Activated naive CD8-positive, alpha-beta T cell treated with anti-CD3 and anti-CD28 coated beads, Interleukin-2, amount 10 ng/mL, durations not matched to agents 7 days and 5 days (primary cell): ENCODE measurements at regions not wholly inside any gene's neighbourhood (a gene's known extent, or its start where the extent isn't known, plus 50 kb on each side); places are given as distances from the start of the nearest gene placed in this dataset.

Experiments used
- ATAC-seq: fragments of 150-1000 bp; cut with Tn5 transposase; one replicate; pipeline ENCODE4 v1.10.0; 2021; ENCODE audit warnings: low read depth, moderate library complexity
- POLR2A ChIA-PET: fragments of 350-600 bp; sonication (Branson Sonifier 250); formaldehyde crosslinking; loops from one replicate; lab custom pipeline; 2021; ENCODE audit warnings: antibody characterized with exemption; lab: Charles Lee
- DNase-seq: peaks from one replicate; pipeline ENCODE4 v3.0.0; 2021
- H3K27ac Mint-ChIP-seq: one replicate; pipeline ENCODE4 v1.8.0; 2022; ENCODE audit warnings: mild to moderate bottlenecking, mixed read lengths
- H3K27me3 Mint-ChIP-seq: one replicate; pipeline ENCODE4 v1.8.0; 2022; ENCODE audit warnings: mild to moderate bottlenecking, moderate library complexity, mixed read lengths
- H3K36me3 Mint-ChIP-seq: one replicate; pipeline ENCODE4 v1.8.0; 2021; ENCODE audit warnings: mild to moderate bottlenecking, mixed read lengths
- H3K4me1 Mint-ChIP-seq: one replicate; pipeline ENCODE4 v1.8.0; 2021; ENCODE audit warnings: mixed read lengths
- H3K4me3 Mint-ChIP-seq: one replicate; pipeline ENCODE4 v1.8.0; 2022; ENCODE audit warnings: mild to moderate bottlenecking, moderate library complexity, mixed read lengths
- H3K9me3 Mint-ChIP-seq: one replicate; pipeline ENCODE4 v1.8.0; 2021; ENCODE audit warnings: mixed read lengths

DNA sequence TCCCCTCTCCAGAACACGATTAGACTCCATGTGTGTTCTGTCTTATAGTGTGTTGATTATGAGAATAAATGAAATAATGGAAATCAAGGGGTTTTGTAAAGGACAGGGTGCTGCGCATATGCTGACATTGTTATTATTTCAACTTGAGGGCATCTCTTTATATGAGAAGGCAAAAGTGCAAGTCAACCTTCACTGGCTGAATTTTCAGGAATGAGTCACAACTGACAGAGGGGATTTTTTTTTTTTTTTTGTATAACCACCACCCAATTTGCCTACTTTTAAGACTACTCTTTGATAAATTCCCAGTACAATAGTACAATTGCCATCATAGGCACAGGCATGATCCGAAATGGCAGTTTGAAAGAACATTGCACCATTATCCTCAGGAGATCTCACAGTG, 419.2 kb upstream of the NMUR2 start:
- DNase-seq = no peak
- no peak for ATAC-seq
- peaks cover 3% of the 10 kb centered on the region for H3K9me3 Mint-ChIP-seq
- H3K36me3 Mint-ChIP-seq = no peaks in the 10 kb centered on the region
- no peaks in the 10 kb centered on the region for H3K4me1 Mint-ChIP-seq
- POLR2A ChIA-PET = no interaction called here
- no peak overlapping the region for H3K27ac Mint-ChIP-seq
- no peak overlapping the region for H3K4me3 Mint-ChIP-seq
- H3K27me3 Mint-ChIP-seq = no peaks in the 10 kb centered on the region

DNA sequence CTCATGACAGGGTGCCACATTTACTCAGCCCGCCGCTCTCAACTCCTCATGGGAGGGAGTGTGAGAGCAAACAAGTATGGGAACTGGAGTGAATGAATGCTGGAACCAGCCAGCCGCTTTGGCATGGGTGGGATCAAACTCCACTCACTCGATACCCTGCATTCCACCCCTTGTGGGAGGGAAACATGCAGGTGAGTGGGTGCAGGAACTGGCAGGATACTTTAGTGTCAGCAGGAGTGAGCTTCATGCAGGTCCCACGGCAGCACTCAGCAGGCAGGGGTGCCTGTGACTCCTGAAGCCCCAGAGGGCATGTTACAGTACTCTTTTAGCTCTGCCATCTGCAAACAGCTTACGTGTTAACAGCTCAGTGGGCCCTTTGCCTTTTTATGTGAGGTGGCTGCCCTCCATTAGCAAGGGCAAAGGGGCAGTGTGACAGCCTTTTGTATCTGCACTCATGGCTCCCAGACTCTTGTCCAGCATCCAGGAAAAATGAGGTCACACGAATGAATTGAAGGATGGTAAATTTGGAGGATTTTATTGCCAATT, 433.2 kb upstream of the NMUR2 start:
- Mint-ChIP-seq H3K27ac (no peak overlapping the region), H3K4me3 (no peak overlapping the region), H3K4me1 (no peaks in the 10 kb centered on the region), H3K9me3 (peaks cover 2% of the 10 kb centered on the region), H3K27me3 (no peaks in the 10 kb centered on the region), H3K36me3 (no peaks in the 10 kb centered on the region)
- ATAC-seq (no peak), DNase-seq (no peak)
- POLR2A ChIA-PET = no interaction called here

DNA sequence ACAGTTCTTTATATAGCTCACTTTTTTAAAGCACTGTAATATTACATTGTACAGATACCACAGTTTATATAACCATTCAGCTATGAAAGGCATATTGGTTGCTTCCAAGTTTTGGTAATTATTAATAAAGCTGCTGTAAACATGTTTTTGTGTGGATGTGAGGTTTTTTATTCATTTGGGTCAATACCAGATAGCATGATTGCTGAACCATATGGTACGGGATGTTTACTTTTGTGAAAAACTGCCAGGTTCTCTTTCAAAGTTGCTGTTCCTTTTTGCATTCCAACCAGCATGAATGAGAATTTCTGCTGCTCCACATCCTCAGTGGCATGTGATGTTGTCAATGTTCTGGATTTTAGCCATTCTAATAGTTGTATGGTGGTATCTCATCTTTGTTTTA, 439.6 kb upstream of the NMUR2 start:
- no peaks in the 10 kb centered on the region for H3K9me3 Mint-ChIP-seq
- no peak overlapping the region for H3K4me3 Mint-ChIP-seq
- no peaks in the 10 kb centered on the region for H3K36me3 Mint-ChIP-seq
- DNase-seq = no peak
- no peaks in the 10 kb centered on the region for H3K27me3 Mint-ChIP-seq
- no peak for ATAC-seq
- no peak overlapping the region for H3K27ac Mint-ChIP-seq
- POLR2A ChIA-PET = no interaction called here
- H3K4me1 Mint-ChIP-seq = no peaks in the 10 kb centered on the region

DNA sequence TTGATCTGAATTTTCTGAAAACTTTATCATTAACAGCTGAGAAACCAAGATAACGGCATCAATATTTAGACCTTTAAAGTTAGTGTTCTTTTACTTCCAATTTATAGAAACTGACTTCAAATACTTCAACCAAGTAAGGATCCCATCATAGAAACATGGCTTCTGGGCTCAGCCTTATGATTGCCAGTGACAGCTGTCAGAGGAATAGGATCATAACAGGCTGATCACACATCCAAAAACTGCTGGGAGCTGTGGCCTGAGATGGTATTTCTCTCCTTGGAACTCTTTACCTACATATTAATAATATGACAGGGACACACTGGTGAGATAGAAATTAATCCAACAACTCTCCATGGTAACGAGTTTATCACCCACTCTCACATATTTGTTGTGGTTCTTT, 448.3 kb upstream of the NMUR2 start:
- ATAC-seq (no peak), DNase-seq (no peak)
- Mint-ChIP-seq H3K9me3 (no peaks in the 10 kb centered on the region), H3K4me1 (no peaks in the 10 kb centered on the region), H3K27me3 (no peaks in the 10 kb centered on the region), H3K27ac (no peak overlapping the region), H3K36me3 (no peaks in the 10 kb centered on the region), H3K4me3 (no peak overlapping the region)
- POLR2A ChIA-PET = no interaction called here

DNA sequence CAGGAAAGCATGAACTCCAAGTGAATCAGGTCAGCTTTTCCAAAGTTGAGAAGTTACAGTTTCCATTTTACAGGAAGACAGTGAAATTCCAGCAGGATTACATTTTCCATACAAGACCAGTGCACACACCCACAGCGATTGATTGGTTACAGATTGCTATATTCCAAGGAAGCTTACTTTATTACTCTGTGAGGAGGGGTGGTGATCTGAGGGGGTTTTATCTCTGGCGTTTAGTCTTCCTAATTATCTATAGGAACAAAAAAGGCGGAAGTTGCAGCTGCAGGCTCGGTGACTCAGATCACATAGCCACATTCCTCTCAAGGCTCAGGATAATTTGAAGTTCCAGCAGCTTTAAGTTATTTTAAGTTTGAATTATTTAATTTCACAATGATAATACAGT, 450.4 kb upstream of the NMUR2 start:
- DNase-seq (no peak), ATAC-seq (no peak)
- POLR2A ChIA-PET = no interaction called here
- Mint-ChIP-seq H3K9me3 (no peaks in the 10 kb centered on the region), H3K27me3 (no peaks in the 10 kb centered on the region), H3K27ac (no peak overlapping the region), H3K4me3 (no peak overlapping the region), H3K4me1 (no peaks in the 10 kb centered on the region), H3K36me3 (no peaks in the 10 kb centered on the region)

DNA sequence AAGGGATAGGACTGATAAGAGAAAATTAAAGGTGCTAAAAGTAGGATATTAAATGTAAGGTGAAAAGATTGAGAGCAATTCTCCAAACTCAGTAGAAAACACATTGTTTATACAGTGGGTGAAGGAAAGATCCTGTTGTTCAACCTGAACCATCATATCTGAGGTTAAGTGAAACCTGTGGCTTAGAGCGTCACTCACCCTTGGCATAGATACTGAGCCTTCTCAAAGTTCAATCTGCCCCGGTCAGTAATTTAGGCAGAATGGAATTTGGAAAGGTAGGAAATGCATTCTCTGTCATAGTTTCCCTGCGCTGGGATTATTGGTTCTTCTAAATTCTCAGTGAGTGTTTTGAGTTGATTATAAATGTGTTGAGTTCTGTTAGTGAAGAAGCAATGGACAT, 456.2 kb upstream of the NMUR2 start:
- Mint-ChIP-seq H3K4me1 (no peaks in the 10 kb centered on the region), H3K4me3 (no peak overlapping the region), H3K27me3 (no peaks in the 10 kb centered on the region), H3K27ac (no peak overlapping the region), H3K9me3 (no peaks in the 10 kb centered on the region), H3K36me3 (no peaks in the 10 kb centered on the region)
- no peak for DNase-seq
- no peak for ATAC-seq
- POLR2A ChIA-PET = no interaction called here

DNA sequence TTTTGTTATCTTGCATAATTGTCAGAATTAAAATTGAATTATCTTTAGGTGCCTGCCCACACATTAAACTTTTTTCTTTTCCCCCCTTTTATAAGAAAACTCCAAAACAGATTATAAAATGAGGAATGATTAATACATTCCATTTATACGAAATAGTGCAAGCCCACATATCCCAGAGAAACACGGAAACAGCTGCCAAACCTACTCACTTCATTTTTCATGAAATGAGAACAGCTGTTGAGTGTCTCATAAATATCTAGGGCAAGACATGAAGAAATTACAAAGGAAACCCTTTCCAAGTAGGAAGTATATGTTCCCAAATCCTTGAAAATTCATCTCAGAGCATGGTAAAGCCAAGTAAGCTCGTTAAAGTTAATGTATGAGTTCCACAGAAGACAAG, 459.4 kb upstream of the NMUR2 start:
- Mint-ChIP-seq H3K4me1 (no peaks in the 10 kb centered on the region), H3K27ac (no peak overlapping the region), H3K27me3 (no peaks in the 10 kb centered on the region), H3K4me3 (no peak overlapping the region), H3K9me3 (no peaks in the 10 kb centered on the region), H3K36me3 (no peaks in the 10 kb centered on the region)
- no peak for DNase-seq
- no peak for ATAC-seq
- POLR2A ChIA-PET = no interaction called here

DNA sequence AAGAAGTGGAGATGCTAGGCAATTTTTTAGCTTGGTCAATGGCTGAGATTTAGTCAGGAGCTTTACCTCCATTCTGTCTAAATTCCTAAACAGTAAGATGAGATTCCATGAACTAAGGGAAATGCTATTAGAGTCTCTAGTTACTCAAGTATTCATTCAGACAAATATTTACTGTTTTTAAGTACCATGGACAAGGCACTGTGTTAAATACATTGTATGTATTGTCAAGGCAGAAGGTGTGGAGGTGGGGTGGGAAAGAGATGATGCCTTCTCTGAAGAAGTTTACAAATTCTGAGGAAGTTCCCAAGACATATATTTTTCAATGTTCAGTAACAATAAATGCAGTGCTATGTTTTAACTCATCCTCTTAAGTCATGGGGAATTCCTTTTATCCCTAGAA, 459.9 kb upstream of the NMUR2 start:
- no peak overlapping the region for H3K27ac Mint-ChIP-seq
- no peaks in the 10 kb centered on the region for H3K27me3 Mint-ChIP-seq
- no peaks in the 10 kb centered on the region for H3K4me1 Mint-ChIP-seq
- H3K9me3 Mint-ChIP-seq = no peaks in the 10 kb centered on the region
- ATAC-seq (no peak), DNase-seq (no peak)
- POLR2A ChIA-PET = no interaction called here
- no peak overlapping the region for H3K4me3 Mint-ChIP-seq
- no peaks in the 10 kb centered on the region for H3K36me3 Mint-ChIP-seq

DNA sequence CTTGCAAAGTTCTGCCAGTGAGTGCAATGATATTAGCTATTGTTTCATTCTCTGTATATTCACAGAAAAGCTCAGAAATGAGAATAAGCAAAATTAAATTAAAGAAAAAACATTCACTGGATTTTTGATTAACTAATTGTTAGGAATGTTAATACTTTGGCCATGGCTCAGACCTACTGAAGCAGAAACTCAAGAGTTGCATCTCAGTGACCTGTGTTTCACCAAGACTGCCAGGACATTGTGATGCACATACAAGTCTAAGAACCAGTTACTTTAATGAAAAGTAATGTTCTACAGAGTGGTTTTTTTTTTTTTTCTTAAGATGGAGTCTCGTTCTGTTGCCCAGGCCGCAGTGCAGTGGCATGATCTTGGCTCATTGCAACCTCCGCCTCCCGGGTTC, 464.9 kb upstream of the NMUR2 start:
- no peaks in the 10 kb centered on the region for H3K27me3 Mint-ChIP-seq
- no peak overlapping the region for H3K4me3 Mint-ChIP-seq
- DNase-seq (no peak), ATAC-seq (no peak)
- no peak overlapping the region for H3K27ac Mint-ChIP-seq
- H3K9me3 Mint-ChIP-seq = no peaks in the 10 kb centered on the region
- POLR2A ChIA-PET = no interaction called here
- H3K36me3 Mint-ChIP-seq = no peaks in the 10 kb centered on the region
- no peaks in the 10 kb centered on the region for H3K4me1 Mint-ChIP-seq

DNA sequence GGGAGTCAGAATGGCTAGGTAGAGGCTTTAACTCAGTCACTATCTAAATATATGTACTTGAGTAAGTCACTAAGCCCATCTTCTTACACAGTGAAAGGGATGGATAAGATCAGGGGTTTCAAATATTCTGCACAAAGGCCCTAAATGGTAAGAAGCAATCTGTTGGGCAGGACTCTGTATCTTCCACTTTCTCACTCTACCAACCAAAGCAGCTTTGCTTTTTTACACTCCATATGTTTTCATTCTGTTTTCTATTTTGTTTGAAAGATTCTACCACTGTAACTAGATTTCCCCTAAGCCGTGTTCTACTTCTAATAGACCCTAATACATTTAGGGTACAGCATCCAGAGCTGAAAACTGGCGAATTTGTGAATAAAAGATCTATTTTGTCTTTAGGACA, 477.5 kb upstream of the NMUR2 start:
- Mint-ChIP-seq H3K4me3 (no peak overlapping the region), H3K36me3 (no peaks in the 10 kb centered on the region), H3K4me1 (no peaks in the 10 kb centered on the region), H3K27ac (no peak overlapping the region), H3K9me3 (peaks cover 3% of the 10 kb centered on the region), H3K27me3 (no peaks in the 10 kb centered on the region)
- no peak for ATAC-seq
- DNase-seq = no peak
- POLR2A ChIA-PET = no interaction called here

DNA sequence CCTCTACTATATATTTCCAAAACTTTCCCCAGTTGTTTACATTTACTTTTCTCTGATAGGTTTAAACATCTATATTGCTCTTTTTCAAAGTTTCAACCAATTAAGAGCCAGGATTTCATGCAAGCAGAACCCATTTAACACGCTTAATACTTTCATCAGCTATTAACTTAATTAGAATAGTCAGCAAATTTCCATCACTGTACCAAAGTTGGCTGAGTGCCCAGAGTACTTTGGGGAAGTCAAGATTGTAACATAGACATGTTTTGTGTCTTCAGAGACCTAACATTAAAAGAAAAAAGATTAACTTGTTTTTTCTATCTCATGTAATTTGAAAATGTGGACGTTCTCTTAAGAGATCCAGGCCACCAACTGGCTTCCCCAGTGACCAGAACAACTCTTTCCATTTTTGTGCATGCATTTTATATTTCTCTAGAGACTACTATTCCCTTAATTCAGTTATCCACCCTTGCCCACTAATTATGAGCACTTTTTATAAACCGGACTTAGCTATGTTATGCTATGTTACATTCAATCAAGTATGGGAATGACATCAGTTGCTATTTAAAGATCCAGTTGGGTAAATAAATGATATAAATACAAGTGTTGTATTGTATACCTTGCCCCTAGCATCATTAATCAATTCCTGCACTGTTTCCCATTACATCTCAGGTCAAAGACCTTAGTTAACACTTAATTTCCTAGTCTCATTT, 478.1 kb upstream of the NMUR2 start:
- POLR2A ChIA-PET = no interaction called here
- Mint-ChIP-seq H3K9me3 (peaks cover 3% of the 10 kb centered on the region), H3K27me3 (no peaks in the 10 kb centered on the region), H3K27ac (no peak overlapping the region), H3K4me1 (no peaks in the 10 kb centered on the region), H3K36me3 (no peaks in the 10 kb centered on the region), H3K4me3 (no peak overlapping the region)
- ATAC-seq = no peak
- DNase-seq = no peak

DNA sequence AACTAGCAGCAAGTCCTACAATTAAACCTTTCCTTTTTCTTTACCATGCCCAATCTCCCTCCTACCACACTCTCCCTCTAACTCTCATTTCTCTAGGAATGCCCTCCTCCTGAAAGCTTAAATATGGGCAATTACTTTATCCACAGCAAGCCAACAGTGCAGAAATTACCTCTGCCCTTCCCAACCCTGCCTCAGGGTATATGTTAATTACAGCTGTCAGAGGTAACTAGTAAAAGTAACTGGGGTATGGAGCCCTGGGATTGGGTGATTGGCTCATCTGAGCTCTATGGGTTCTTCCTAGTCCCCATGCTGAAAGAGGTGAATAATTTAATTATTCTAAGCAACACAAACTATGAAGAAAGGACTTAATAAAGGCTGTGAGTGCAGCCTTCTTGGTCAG, 478.9 kb upstream of the NMUR2 start:
- Mint-ChIP-seq H3K27me3 (no peaks in the 10 kb centered on the region), H3K4me3 (no peak overlapping the region), H3K36me3 (no peaks in the 10 kb centered on the region), H3K4me1 (no peaks in the 10 kb centered on the region), H3K27ac (no peak overlapping the region), H3K9me3 (peaks cover 2% of the 10 kb centered on the region)
- POLR2A ChIA-PET = no interaction called here
- ATAC-seq (no peak), DNase-seq (no peak)

DNA sequence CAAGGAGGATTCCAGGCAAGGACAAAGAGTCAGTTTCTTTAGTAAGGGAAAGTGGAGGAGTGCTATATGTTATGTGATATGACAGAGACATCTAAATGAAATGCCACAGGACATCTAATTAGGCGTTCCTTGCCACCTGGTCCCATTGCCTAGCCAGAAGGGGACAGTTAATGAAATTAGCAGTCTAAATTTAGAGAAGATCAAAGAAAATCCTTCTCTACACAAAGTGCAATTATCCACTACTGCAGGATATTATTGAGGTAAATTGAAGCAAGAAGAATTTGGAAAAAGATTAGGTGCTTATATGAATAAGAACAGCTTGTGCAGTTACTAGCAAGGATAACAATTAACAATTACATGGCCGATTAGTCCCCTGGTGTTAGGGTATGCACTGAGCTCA, 495.3 kb upstream of the NMUR2 start:
- no peak overlapping the region for H3K27ac Mint-ChIP-seq
- H3K9me3 Mint-ChIP-seq = peaks cover 3% of the 10 kb centered on the region
- H3K4me1 Mint-ChIP-seq = no peaks in the 10 kb centered on the region
- no peaks in the 10 kb centered on the region for H3K27me3 Mint-ChIP-seq
- DNase-seq (no peak), ATAC-seq (no peak)
- H3K4me3 Mint-ChIP-seq = no peak overlapping the region
- H3K36me3 Mint-ChIP-seq = no peaks in the 10 kb centered on the region
- POLR2A ChIA-PET = no interaction called here

DNA sequence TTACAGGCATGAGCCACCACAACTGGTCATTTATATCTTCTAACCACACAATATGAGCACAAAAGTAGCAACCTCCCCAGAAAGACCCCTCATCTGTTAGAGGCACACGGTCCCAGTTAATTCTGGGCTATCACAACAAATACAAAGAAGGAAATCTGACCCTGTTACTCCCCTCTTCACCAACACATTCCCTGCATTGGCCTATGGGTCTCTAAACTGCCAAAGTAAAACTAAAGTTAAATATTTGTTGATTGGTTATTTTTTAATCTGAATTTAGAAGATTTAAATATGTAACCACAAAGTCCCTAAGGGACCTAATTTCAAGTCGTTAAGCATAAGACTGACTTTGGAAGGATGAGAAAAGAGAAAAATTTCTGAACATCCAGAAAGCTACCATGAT, 496.7 kb upstream of the NMUR2 start:
- Mint-ChIP-seq H3K27me3 (no peaks in the 10 kb centered on the region), H3K36me3 (no peaks in the 10 kb centered on the region), H3K4me1 (no peaks in the 10 kb centered on the region), H3K4me3 (no peak overlapping the region), H3K9me3 (peaks cover 2% of the 10 kb centered on the region), H3K27ac (no peak overlapping the region)
- ATAC-seq (no peak), DNase-seq (no peak)
- POLR2A ChIA-PET = no interaction called here

DNA sequence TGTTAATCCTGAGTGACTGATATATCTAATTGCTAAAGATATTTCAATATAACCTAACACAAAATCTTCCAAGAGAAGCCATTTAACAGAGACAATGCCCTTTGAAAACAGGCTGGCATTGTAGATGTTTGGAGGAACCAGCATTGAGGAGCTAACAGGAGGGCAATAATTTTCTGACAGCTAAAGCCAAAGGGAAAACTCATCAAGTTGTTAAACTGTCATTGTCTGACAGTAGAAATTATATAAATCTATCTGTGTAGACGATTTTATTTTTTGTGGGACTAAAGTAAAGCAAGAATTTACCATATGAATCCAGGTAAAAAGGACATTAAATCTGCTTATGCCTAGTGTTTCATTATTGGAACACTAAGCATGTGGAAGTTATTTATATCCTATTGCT, 500.2 kb upstream of the NMUR2 start:
- H3K36me3 Mint-ChIP-seq = no peaks in the 10 kb centered on the region
- no peaks in the 10 kb centered on the region for H3K27me3 Mint-ChIP-seq
- no peak overlapping the region for H3K4me3 Mint-ChIP-seq
- peaks cover 4% of the 10 kb centered on the region for H3K9me3 Mint-ChIP-seq
- POLR2A ChIA-PET = no interaction called here
- H3K4me1 Mint-ChIP-seq = no peaks in the 10 kb centered on the region
- ATAC-seq (no peak), DNase-seq (no peak)
- H3K27ac Mint-ChIP-seq = no peak overlapping the region
